GM18867 (cell line): ENCODE measurements at regions not wholly inside any gene's neighbourhood (a gene's known extent, or its start where the extent isn't known, plus 50 kb on each side); places are given as distances from the start of the nearest gene placed in this dataset.
A peak's percentile ranks its signal among the peaks of the same experiment; 100 is the strongest.
"Not testable (repeated sequence)": the region's sequence is repeated elsewhere in the genome, so short reads cannot be mapped to it uniquely, and the experiment has no call there.

Source experiments
- ATAC-seq: cut with Tn5 transposase; IDR thresholded peaks from one replicate; pipeline ENCODE4 v1.9.1; 2021; ENCODE audit warnings: mild to moderate bottlenecking, moderate library complexity; ENCODE audit not compliant: unreplicated experiment

GRCh38 chr2:111522231-111522768 is 361.7 kb downstream of the ANAPC1 start:
- no peak for ATAC-seq

DNA sequence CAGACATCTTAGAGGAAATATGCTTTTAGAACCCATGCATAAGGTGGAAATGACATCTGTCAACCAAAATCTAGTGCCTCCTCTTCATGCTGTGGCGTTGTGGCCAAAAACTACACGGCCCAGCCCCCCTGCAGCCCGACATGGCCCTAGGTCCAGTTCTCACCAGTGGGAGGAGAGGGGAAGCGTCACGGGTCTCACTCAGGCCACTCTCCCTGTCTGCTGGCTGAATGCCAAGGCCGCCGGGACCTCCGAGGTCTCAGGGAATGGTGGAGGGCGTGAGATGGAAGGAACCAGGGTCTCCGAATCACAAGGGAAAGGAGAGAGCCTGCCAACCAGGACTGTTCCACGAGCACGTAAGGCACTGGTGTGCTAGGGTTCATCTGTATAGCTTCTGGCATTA is 361.0 kb downstream of the ANAPC1 start:
- no peak for ATAC-seq

GRCh38 chr2:111525026-111525425 is 359.0 kb downstream of the ANAPC1 start:
- ATAC-seq, result not testable (repeated sequence)

- not testable (repeated sequence) for ATAC-seq
Measured at GRCh38 chr2:111526041-111526639, 357.9 kb downstream of the ANAPC1 start.

GRCh38 chr2:111527707-111528400 is 356.1 kb downstream of the ANAPC1 start:
- not testable (repeated sequence) for ATAC-seq

DNA sequence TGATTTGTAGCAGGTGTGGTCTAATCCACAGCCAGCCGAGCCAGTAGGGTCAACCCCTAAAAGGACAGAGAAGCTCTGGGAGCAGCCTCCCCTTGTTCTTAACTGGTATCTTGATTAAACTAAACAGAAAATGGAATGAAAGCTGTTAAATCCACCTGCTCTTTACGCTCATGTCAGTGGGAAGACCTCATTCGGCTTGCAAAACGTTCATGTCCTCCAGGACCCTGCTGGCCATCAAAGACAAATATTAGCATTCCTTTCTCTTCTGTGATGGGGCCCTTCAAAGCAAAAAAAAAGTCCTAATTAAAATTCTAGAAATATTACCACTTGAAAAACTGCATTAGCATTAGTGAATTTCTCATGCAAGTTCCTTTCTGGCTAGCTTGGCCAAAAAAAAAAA is 355.0 kb downstream of the ANAPC1 start:
- not testable (repeated sequence) for ATAC-seq

DNA sequence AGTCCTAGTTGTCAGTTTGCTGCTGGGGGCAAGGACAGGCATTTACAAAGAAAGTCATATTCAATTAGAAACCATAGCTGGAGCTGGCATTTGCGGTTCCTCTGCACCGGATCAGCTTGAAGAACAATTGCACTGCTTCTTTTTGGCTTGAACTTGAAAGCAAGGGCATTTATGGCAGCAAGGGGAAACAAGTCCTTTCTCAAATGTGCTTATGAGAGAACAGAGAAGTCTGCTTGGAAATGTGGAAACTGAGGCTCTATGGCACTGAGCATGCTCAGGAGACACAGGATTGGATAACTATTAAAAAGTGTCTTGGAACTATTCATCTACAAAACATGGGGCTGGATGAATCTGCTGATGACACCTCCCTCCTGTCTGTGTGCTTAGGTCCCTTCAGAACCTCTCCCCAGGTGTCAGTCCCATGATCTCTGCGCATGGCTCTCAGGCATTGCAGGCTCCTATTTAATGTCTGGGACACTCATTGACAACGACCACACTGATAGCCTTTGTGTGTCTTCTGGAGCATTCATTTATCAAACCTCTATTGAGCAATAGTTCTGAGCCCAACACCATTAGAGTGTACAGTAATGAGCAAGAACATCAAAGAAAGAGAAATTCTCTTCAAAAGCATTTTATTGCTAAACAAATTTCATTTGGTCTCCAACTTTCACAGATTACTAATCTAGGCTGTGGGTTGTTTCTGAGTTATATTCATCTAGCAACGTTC is 353.6 kb downstream of the ANAPC1 start:
- ATAC-seq, result not testable (repeated sequence)

DNA sequence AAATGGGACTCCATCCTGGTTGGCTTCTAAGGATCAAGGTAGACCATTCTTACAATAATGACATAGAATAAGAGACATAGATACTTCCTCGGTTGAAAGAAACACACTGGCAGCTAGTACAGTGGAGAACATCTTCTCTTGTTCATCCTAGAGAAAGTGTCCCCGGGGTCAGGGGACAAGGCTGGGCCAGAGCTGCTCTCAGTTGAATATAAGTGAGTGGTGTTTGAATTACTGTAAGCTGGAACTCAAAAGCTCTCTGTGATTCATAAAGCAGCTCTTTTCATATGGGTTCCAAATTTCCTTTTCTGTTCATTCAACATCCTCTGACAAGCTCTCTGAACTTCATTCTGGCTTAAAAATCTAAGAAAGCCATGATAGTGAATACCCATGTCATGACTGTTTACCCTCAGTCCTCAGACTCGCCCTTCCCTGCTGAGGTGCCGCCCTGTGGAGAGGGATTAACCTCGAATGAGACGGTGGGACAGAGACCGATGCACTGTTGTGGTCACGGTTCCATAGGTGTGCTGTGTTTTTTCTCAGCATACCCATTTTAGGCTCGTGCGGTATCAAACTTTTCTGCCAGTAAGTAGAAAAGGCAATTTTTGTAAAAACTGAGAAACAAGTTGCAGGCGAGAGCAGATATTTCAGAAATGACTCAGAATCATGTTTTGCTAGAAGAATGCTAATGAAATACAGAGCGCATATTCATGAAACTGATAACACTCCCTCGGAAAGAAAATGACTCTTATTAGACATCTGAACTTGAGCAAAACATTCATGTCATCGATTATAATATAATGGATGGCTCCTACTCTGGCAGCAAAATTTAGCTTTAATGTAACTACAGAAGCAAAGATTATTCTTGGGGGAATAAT is 351.1 kb downstream of the ANAPC1 start:
- ATAC-seq, result not testable (repeated sequence)

GRCh38 chr2:111533557-111534247 is 350.3 kb downstream of the ANAPC1 start:
- ATAC-seq, result not testable (repeated sequence)

- no peak for ATAC-seq
Measured at GRCh38 chr2:111534910-111535352, 349.1 kb downstream of the ANAPC1 start.

GRCh38 chr2:111535404-111535803 is 348.6 kb downstream of the ANAPC1 start:
- no peak for ATAC-seq

GRCh38 chr2:111537078-111537655 is 346.8 kb downstream of the ANAPC1 start:
- no peak for ATAC-seq

DNA sequence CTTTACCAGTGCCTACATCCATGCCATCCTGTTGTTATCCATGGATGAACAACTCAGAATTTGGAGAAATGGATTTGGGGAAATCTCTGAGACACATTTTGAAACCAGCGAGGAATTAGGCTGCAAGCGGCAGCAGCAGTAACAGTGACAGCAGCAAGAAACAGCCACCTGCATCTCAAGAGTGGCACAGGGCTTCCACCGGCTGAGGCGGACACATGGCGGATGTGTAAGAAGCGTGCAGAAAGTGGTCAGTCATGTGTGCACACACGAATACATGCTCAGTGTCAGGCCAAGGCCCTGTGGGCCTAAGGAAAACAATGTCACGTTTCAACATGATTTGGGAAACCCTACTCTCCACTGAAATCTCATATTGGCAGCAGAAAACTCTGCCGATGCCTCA is 344.0 kb downstream of the ANAPC1 start:
- not testable (repeated sequence) for ATAC-seq

- ATAC-seq, result not testable (repeated sequence)
Measured at GRCh38 chr2:111542120-111542774, 341.7 kb downstream of the ANAPC1 start.

DNA sequence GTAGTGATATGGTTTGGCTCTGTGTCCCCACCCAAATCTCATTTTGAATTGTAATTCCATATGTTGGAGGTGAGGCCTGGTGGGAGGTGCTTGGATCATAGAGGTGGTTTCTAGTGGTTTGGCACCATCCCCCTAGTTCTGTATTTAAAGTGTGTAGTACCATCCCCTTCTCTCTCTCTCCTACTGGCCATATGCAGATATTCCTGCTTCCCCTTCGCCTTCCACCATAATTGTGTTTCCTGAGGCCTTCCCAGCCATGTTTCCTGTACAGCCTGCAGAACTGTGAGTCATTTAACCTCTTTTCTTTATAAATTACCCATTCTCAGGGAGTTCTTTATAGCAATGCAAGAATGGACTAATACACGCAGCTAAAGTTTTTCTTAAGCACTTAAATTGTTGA is 340.0 kb downstream of the ANAPC1 start:
- not testable (repeated sequence) for ATAC-seq

DNA sequence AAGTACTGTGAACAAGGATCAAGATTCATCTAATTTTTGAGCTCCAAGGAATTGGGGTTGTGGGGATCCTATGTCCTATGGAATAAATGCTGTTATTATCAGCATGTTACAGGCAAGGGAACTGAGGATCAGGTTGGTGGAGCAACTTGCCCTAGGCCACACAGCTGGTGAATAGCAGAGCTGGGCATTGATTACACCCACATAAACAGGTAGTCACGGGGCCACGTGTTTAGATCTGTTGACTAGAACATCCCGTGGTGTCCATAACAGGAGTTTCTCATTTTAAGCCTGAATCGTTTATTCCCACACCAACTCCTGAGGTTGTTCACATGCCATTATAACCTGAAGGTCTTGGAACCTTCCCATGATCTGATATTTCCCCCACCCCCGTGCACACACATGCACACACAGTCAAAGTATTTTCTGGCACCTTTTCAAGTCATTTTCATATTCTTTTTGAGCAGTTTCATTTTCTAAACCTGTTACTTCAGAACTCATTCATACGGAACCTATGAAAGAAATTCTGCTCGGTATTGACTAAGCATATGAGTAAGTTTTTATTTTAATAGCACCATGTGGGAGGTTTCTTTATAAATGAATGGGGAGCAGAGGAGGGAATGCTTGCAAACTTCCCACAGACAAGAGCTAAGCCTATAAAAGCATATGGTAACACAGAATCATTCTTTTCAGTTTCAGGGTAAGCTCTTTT is 338.1 kb downstream of the ANAPC1 start:
- peak; percentile 45 for ATAC-seq

GRCh38 chr2:111546578-111546977 is 337.4 kb downstream of the ANAPC1 start:
- not testable (repeated sequence) for ATAC-seq

DNA sequence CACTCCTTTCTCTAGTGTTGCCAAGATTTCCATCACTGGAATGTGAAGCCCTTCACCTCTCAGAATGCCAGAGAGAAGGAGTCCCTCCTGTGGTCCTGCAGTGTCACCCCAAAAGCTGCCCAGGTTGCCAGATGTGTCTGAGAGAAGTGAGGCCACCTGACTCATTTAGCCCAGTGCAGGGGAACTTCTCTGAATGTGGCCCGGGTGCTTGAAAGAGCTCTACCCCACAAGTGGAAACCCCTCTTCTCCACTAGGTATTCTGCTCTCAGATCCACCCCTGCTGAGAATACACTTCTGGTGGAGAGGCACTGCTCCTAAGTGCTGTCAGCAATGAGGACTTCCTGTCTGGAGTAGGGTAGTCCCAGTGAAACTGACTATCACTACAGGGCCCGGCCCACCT is 334.8 kb downstream of the ANAPC1 start:
- not testable (repeated sequence) for ATAC-seq
